Liver (tissue), 8 donors: ENCODE measurements at regions not wholly inside any gene's neighbourhood (a gene's known extent, or its start where the extent isn't known, plus 50 kb on each side); places are given as distances from the start of the nearest gene placed in this dataset.
"Not testable (repeated sequence)": the region's sequence is repeated elsewhere in the genome, so short reads cannot be mapped to it uniquely, and the experiment has no call there.

ENCODE experiments used
- DNase-seq: peaks from one replicate; pipeline ENCODE4 v3.0.0-alpha.2; 2017; ENCODE audit warnings: low spot score
- H3K27ac ChIP-seq, 2 donors: one replicate each; pipeline ENCODE4 v1.7.0; 2013; ENCODE audit warnings: inconsistent platforms in 2 of 2, low read length in 2 of 2, control low read depth in 1 of 2, low read depth in 1 of 2, mild to moderate bottlenecking in 1 of 2
- H3K27me3 ChIP-seq, 4 donors: one replicate each; pipeline versions ENCODE4 v1.6.1 to v1.7.0; 2013; ENCODE audit warnings: low read length in 3 of 4, inconsistent platforms in 1 of 4, mild to moderate bottlenecking in 1 of 4, moderate library complexity in 1 of 4; ENCODE audit not compliant: control insufficient read depth in 4 of 4, insufficient read depth in 4 of 4
- H3K36me3 ChIP-seq, 4 donors: one replicate each; pipeline versions ENCODE4 v1.6.1 to v1.7.0; 2013; ENCODE audit warnings: low read length in 3 of 4, mild to moderate bottlenecking in 3 of 4, low read depth in 1 of 4, moderate library complexity in 1 of 4; ENCODE audit not compliant: control insufficient read depth in 4 of 4, insufficient read depth in 3 of 4
- H3K4me1 ChIP-seq, 4 donors: one replicate each; pipeline versions ENCODE4 v1.6.1 to v1.7.0; 2013; ENCODE audit warnings: low read length in 3 of 4, mild to moderate bottlenecking in 3 of 4, moderate library complexity in 1 of 4; ENCODE audit not compliant: control insufficient read depth in 4 of 4, insufficient read depth in 4 of 4
- H3K4me3 ChIP-seq, 3 donors: one replicate each; pipeline versions ENCODE4 v1.6.1 to v1.7.0; 2013; ENCODE audit warnings: low read length in 3 of 3, control low read depth in 1 of 3, low read depth in 1 of 3, mild to moderate bottlenecking in 1 of 3
- H3K9ac ChIP-seq, 2 donors: one replicate each; pipeline ENCODE4 v1.7.0; 2013; ENCODE audit warnings: low read length in 2 of 2, mild to moderate bottlenecking in 2 of 2, moderate library complexity in 2 of 2, control low read depth in 1 of 2, low read depth in 1 of 2
- H3K9me3 ChIP-seq, 4 donors: one replicate each; pipeline versions ENCODE4 v1.6.1 to v1.7.0; 2013; ENCODE audit warnings: low read length in 3 of 4; ENCODE audit not compliant: control insufficient read depth in 4 of 4
- EGR1 ChIP-seq, 2 donors: IDR thresholded peaks; 2 replicates each; pipeline ENCODE4 v1.6.1; 2016 to 2018; ENCODE audit warnings: antibody characterized with exemption in 2 of 2, low read depth in 2 of 2
- FOXA1 ChIP-seq: IDR thresholded peaks from 2 replicates; pipeline ENCODE4 v1.6.1; 2016; ENCODE audit warnings: antibody characterized with exemption
- FOXA2 ChIP-seq: IDR thresholded peaks from 2 replicates; pipeline ENCODE4 v1.6.1; 2016; ENCODE audit warnings: antibody characterized with exemption
- GABPA ChIP-seq, 2 donors: IDR thresholded peaks in 1 of 2; conservative IDR thresholded peaks in 1 of 2; 2 replicates each; pipeline ENCODE4 v1.6.1; 2016; ENCODE audit warnings: antibody characterized with exemption in 2 of 2, mild to moderate bottlenecking in 1 of 2, moderate library complexity in 1 of 2
- HNF4A ChIP-seq, 2 donors: conservative IDR thresholded peaks; 2 replicates each; pipeline ENCODE4 v1.6.1; 2016; ENCODE audit warnings: antibody characterized with exemption in 2 of 2, mild to moderate bottlenecking in 2 of 2
- HNF4G ChIP-seq: IDR thresholded peaks from 2 replicates; pipeline ENCODE4 v1.6.1; 2016; ENCODE audit warnings: antibody characterized with exemption
- JUND ChIP-seq, 2 donors: IDR thresholded peaks; 2 replicates each; pipeline ENCODE4 v1.6.1; 2016; ENCODE audit warnings: antibody characterized with exemption in 2 of 2
- RAD21 ChIP-seq, 2 donors: IDR thresholded peaks; 2 replicates each; pipeline ENCODE4 v1.6.1; 2016; ENCODE audit warnings: antibody characterized with exemption in 2 of 2, mild to moderate bottlenecking in 2 of 2
- RXRA ChIP-seq, 2 donors: IDR thresholded peaks; 2 replicates each; pipeline ENCODE4 v1.6.1; 2017 to 2018; ENCODE audit warnings: antibody characterized with exemption in 2 of 2, mild to moderate bottlenecking in 1 of 2
- SP1 ChIP-seq: IDR thresholded peaks from 2 replicates; pipeline ENCODE4 v1.6.1; 2018; ENCODE audit warnings: antibody characterized with exemption, mild to moderate bottlenecking
- TAF1 ChIP-seq: conservative IDR thresholded peaks from 2 replicates; pipeline ENCODE4 v1.6.1; 2016; ENCODE audit warnings: antibody characterized with exemption, mild to moderate bottlenecking
- WGBS: extraction: QIAGEN DNeasy Blood & Tissue Kit; methylation state at CpG from one replicate; pipeline ENCODE4 v1.1.7; 2013; 5-methylcytosine and 5-hydroxymethylcytosine counted together
- TF ChIP-seq, protein P1 (sequence below): IDR thresholded peaks from 2 replicates; pipeline ENCODE4 v1.6.1; 2016; ENCODE audit warnings: antibody characterized with exemption
- TF ChIP-seq, protein P2 (sequence below): fragments of 150-350 bp; IDR thresholded peaks from 2 replicates; pipeline ENCODE4 v1.5.1; 2017; ENCODE audit warnings: improper control_type of control experiment, low read depth, low read length; ENCODE audit not compliant: missing input control
- TF ChIP-seq, protein P3 (sequence below): IDR thresholded peaks from 2 replicates; pipeline ENCODE4 v1.6.1; 2016; ENCODE audit warnings: antibody characterized with exemption
- TF ChIP-seq, protein P4 (sequence below): IDR thresholded peaks from 2 replicates; pipeline ENCODE4 v1.6.1; 2016; ENCODE audit warnings: antibody characterized with exemption
- TF ChIP-seq, protein P5 (sequence below): IDR thresholded peaks from 2 replicates; pipeline ENCODE4 v1.6.1; 2016; ENCODE audit warnings: antibody characterized with exemption, mild to moderate bottlenecking
- donor health status: healthy.
- donor health status: healthy.
- donor health status: healthy.
- donor health status: healthy.
- donor health status: healthy.

DNA sequence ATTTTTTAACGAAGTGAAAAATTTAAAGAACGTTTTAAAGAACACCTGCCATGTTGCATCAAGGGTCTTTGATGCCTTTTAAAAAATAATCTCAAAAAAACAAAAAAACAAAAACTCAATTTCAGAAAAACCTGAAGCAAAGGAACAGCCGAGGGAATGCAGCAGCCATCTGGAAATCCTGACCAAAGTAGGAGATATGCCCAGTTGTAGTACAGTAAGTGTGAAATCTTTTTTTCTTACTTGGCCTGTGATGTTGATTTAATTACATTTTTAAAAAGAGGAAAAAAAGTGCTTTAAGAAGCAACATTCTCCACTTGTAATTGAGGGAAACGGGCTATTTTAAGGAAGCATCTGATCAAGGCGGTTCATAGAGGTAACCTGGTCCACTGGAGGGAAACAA, 213.7 kb upstream of the GAP43 start:
- H3K36me3 ChIP-seq = no peaks in the 10 kb centered on the region
- TF ChIP-seq JUND (IDR thresholded peaks at IDR 0.05) (no peak), RAD21 (IDR thresholded peaks at IDR 0.05) (no peak), SP1 (no peak), HNF4A (conservative IDR thresholded peaks at IDR 0.05) (no peak), TAF1 (no peak), EGR1 (IDR thresholded peaks at IDR 0.05; ENCODE audit: low read depth in 2 of 2) (no peak), HNF4G (no peak), FOXA2 (no peak), GABPA (IDR thresholded peaks at IDR 0.05 in 1 of 2, conservative IDR thresholded peaks at IDR 0.05 in 1 of 2) (no peak), FOXA1 (no peak), RXRA (IDR thresholded peaks at IDR 0.05) (no peak)
- TF ChIP-seq, protein P1, sequence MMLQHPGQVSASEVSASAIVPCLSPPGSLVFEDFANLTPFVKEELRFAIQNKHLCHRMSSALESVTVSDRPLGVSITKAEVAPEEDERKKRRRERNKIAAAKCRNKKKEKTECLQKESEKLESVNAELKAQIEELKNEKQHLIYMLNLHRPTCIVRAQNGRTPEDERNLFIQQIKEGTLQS = no peak
- TF ChIP-seq, protein P2, sequence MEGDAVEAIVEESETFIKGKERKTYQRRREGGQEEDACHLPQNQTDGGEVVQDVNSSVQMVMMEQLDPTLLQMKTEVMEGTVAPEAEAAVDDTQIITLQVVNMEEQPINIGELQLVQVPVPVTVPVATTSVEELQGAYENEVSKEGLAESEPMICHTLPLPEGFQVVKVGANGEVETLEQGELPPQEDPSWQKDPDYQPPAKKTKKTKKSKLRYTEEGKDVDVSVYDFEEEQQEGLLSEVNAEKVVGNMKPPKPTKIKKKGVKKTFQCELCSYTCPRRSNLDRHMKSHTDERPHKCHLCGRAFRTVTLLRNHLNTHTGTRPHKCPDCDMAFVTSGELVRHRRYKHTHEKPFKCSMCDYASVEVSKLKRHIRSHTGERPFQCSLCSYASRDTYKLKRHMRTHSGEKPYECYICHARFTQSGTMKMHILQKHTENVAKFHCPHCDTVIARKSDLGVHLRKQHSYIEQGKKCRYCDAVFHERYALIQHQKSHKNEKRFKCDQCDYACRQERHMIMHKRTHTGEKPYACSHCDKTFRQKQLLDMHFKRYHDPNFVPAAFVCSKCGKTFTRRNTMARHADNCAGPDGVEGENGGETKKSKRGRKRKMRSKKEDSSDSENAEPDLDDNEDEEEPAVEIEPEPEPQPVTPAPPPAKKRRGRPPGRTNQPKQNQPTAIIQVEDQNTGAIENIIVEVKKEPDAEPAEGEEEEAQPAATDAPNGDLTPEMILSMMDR = no peak
- TF ChIP-seq, protein P3, sequence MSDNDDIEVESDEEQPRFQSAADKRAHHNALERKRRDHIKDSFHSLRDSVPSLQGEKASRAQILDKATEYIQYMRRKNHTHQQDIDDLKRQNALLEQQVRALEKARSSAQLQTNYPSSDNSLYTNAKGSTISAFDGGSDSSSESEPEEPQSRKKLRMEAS = no peak
- TF ChIP-seq, protein P4, sequence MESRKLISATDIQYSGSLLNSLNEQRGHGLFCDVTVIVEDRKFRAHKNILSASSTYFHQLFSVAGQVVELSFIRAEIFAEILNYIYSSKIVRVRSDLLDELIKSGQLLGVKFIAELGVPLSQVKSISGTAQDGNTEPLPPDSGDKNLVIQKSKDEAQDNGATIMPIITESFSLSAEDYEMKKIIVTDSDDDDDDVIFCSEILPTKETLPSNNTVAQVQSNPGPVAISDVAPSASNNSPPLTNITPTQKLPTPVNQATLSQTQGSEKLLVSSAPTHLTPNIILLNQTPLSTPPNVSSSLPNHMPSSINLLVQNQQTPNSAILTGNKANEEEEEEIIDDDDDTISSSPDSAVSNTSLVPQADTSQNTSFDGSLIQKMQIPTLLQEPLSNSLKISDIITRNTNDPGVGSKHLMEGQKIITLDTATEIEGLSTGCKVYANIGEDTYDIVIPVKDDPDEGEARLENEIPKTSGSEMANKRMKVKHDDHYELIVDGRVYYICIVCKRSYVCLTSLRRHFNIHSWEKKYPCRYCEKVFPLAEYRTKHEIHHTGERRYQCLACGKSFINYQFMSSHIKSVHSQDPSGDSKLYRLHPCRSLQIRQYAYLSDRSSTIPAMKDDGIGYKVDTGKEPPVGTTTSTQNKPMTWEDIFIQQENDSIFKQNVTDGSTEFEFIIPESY = no peak
- TF ChIP-seq, protein P5, sequence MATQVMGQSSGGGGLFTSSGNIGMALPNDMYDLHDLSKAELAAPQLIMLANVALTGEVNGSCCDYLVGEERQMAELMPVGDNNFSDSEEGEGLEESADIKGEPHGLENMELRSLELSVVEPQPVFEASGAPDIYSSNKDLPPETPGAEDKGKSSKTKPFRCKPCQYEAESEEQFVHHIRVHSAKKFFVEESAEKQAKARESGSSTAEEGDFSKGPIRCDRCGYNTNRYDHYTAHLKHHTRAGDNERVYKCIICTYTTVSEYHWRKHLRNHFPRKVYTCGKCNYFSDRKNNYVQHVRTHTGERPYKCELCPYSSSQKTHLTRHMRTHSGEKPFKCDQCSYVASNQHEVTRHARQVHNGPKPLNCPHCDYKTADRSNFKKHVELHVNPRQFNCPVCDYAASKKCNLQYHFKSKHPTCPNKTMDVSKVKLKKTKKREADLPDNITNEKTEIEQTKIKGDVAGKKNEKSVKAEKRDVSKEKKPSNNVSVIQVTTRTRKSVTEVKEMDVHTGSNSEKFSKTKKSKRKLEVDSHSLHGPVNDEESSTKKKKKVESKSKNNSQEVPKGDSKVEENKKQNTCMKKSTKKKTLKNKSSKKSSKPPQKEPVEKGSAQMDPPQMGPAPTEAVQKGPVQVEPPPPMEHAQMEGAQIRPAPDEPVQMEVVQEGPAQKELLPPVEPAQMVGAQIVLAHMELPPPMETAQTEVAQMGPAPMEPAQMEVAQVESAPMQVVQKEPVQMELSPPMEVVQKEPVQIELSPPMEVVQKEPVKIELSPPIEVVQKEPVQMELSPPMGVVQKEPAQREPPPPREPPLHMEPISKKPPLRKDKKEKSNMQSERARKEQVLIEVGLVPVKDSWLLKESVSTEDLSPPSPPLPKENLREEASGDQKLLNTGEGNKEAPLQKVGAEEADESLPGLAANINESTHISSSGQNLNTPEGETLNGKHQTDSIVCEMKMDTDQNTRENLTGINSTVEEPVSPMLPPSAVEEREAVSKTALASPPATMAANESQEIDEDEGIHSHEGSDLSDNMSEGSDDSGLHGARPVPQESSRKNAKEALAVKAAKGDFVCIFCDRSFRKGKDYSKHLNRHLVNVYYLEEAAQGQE = no peak
- H3K27me3 ChIP-seq = peaks cover 0 to 3% (median 0%) of the 10 kb centered on the region in 4 donors
- DNase-seq = no peak
- H3K27ac ChIP-seq = no peak overlapping the region
- WGBS = 79% methylated on average over 5 of the region's 5 CpGs
- H3K9me3 ChIP-seq = no peaks in the 10 kb centered on the region
- H3K4me3 ChIP-seq = no peak overlapping the region
- no peaks in the 10 kb centered on the region for H3K4me1 ChIP-seq
- no peak overlapping the region for H3K9ac ChIP-seq

DNA sequence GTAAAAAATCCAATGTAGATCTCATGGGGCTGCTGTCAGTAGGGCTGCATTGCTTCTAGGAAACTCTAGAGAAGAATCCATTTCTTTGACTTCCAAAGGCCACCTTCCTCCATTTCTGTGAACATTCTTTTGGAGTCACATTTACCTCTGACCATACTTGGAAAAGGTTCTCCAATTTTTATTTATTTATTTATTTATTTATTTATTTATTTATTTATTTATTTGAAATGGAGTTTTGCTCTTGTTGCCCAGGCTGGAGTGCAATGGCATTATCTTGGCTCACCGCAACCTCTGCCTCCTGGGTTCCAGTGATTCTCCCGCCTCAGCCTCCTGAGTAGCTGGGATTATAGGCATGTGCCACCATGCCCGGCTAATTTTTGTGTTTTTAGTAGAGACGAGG, 208.7 kb upstream of the GAP43 start:
- H3K27me3 ChIP-seq, DNase-seq, H3K4me1 ChIP-seq, H3K27ac ChIP-seq, H3K36me3 ChIP-seq, H3K9ac ChIP-seq, H3K4me3 ChIP-seq, H3K9me3 ChIP-seq: not testable (repeated sequence)
- 90% methylated on average over 4 of the region's 4 CpGs for WGBS
